Ovary (tissue), 7 donors: ENCODE measurements at regions not wholly inside any gene's neighbourhood (a gene's known extent, or its start where the extent isn't known, plus 50 kb on each side); places are given as distances from the start of the nearest gene placed in this dataset.

Experiments used
- DNase-seq, 5 donors: peaks; one replicate each; pipeline ENCODE4 v3.0.0-alpha.2; 2019 to 2020
- H3K27ac ChIP-seq, 2 donors: fragments of 200-600 bp; one replicate each; pipeline versions ENCODE4 v1.5.1 to v1.8.0; 2019 to 2022
- H3K27me3 ChIP-seq: fragments of 200-600 bp; one replicate; pipeline ENCODE4 v1.8.0; 2022
- H3K36me3 ChIP-seq: fragments of 200-600 bp; sonication (generic); one replicate; pipeline ENCODE4 v1.5.1; 2019
- H3K4me1 ChIP-seq: one replicate; pipeline ENCODE4 v1.8.1; 2013; ENCODE audit warnings: mild to moderate bottlenecking, moderate library complexity; ENCODE audit not compliant: insufficient read depth
- H3K4me3 ChIP-seq: fragments of 200-600 bp; sonication (generic); one replicate; pipeline ENCODE4 v1.5.1; 2017
- H3K9me3 ChIP-seq, 2 donors: fragments of 200-600 bp in 1 of 2; sonication (generic) in 1 of 2; one replicate each; pipeline versions ENCODE4 v1.5.1 to v1.8.1; 2013 to 2019; ENCODE audit warnings: mild to moderate bottlenecking in 1 of 2, moderate library complexity in 1 of 2
- CTCF ChIP-seq, 3 donors: fragments of 450-650 bp in 2 of 3; fragments of 200-600 bp in 1 of 3; IDR thresholded peaks; one replicate each; pipeline versions ENCODE4 v1.5.1 to v1.8.0; 2016 to 2022; ENCODE audit warnings: antibody characterized with exemption in 3 of 3, mild to moderate bottlenecking in 1 of 3
- EP300 ChIP-seq: sonication (generic); formaldehyde crosslinking; IDR thresholded peaks from one replicate; pipeline ENCODE4 v1.6.1; 2017; ENCODE audit warnings: antibody characterized with exemption
- POLR2A ChIP-seq: fragments of 450-650 bp; IDR thresholded peaks from one replicate; pipeline ENCODE4 v1.6.1; 2017; ENCODE audit warnings: antibody characterized with exemption, mild to moderate bottlenecking, moderate library complexity
- WGBS, 3 donors: extraction: QIAGEN DNeasy Blood & Tissue Kit in 1 of 3; methylation state at CpG; one replicate each; pipeline versions ENCODE4 v1.1.5 to v1.1.7; 2013 to 2017; 5-methylcytosine and 5-hydroxymethylcytosine counted together
- intact Hi-C, 4 donors: fragments of 100-400 bp; cut with DNase I; formaldehyde crosslinking; loops; one replicate each; pipeline versions ENCODE4 v1.11.0 to v1.15.1; 2022 to 2023
- donor health status: DM: no; HTN: no; CAD: no; lungs with moderate emphysema.
- donor health status: DM: no; HTN: no; CAD: no.
- donor health status: Bipolar disorder and iron deficiency.
- donor health status: DM: no; HTN: no; CAD: no.
- donor health status: DM: yes; HTN: yes; CAD: no.

GRCh38 chr12:42987216-42987650, 397.7 kb upstream of the PRICKLE1 start:
- Histone ChIP-seq H3K4me3 (no peak overlapping the region), H3K4me1 (no peaks in the 10 kb centered on the region), H3K9me3 (no peaks in the 10 kb centered on the region), H3K27ac (no peak overlapping the region), H3K36me3 (no peaks in the 10 kb centered on the region), H3K27me3 (no peaks in the 10 kb centered on the region)
- intact Hi-C loops: no loop called here
- TF ChIP-seq EP300 (no peak), POLR2A (no peak), CTCF (IDR thresholded peaks at IDR 0.05) (no peak)
- 74 to 78% (median 76%) methylated on average over 9 of the region's 9 CpGs for WGBS, 3 donors
- no peak for DNase-seq

GRCh38 chr12:42985506-42985905, 396.0 kb upstream of the PRICKLE1 start:
- Histone ChIP-seq H3K4me1 (no peaks in the 10 kb centered on the region), H3K27me3 (no peaks in the 10 kb centered on the region), H3K9me3 (no peaks in the 10 kb centered on the region), H3K4me3 (no peak overlapping the region), H3K36me3 (no peaks in the 10 kb centered on the region), H3K27ac (no peak overlapping the region)
- no peak for DNase-seq
- intact Hi-C loops: no loop called here
- 15 to 31% (median 27%) methylated on average over 1 of the region's 1 CpG for WGBS, 3 donors
- TF ChIP-seq POLR2A: no peak
- no peak for TF ChIP-seq CTCF (IDR thresholded peaks at IDR 0.05)
- no peak for TF ChIP-seq EP300

- Histone ChIP-seq H3K4me1 (no peaks in the 10 kb centered on the region), H3K27ac (no peak overlapping the region), H3K36me3 (no peaks in the 10 kb centered on the region), H3K27me3 (no peaks in the 10 kb centered on the region), H3K4me3 (no peak overlapping the region), H3K9me3 (no peaks in the 10 kb centered on the region)
- 89 to 92% (median 91%) methylated on average over 4 of the region's 4 CpGs for WGBS, 3 donors
- TF ChIP-seq CTCF (IDR thresholded peaks at IDR 0.05) (no peak), EP300 (no peak), POLR2A (no peak)
- no peak for DNase-seq
- intact Hi-C loops: no loop called here
These were observed 393.3 kb upstream of the PRICKLE1 start for GRCh38 chr12:42982828-42983227.

- 90 to 93% (median 92%) methylated on average over 3 of the region's 3 CpGs for WGBS, 3 donors
- Histone ChIP-seq H3K4me3 (no peak overlapping the region), H3K9me3 (no peaks in the 10 kb centered on the region), H3K27ac (no peak overlapping the region), H3K36me3 (no peaks in the 10 kb centered on the region), H3K4me1 (no peaks in the 10 kb centered on the region), H3K27me3 (no peaks in the 10 kb centered on the region)
- intact Hi-C loops: no loop called here
- DNase-seq: no peak
- TF ChIP-seq POLR2A: no peak
- TF ChIP-seq EP300: no peak
- no peak for TF ChIP-seq CTCF (IDR thresholded peaks at IDR 0.05)
These were observed 391.8 kb upstream of the PRICKLE1 start for GRCh38 chr12:42981379-42981778.

- H3K27me3 ChIP-seq: no peaks in the 10 kb centered on the region
- TF ChIP-seq POLR2A (no peak), CTCF (IDR thresholded peaks at IDR 0.05) (no peak), EP300 (no peak)
- H3K4me3 ChIP-seq: no peak overlapping the region
- DNase-seq: no peak
- no peak overlapping the region for H3K27ac ChIP-seq
- no peaks in the 10 kb centered on the region for H3K4me1 ChIP-seq
- intact Hi-C loops: no loop called here
- WGBS, 3 donors: 74 to 85% (median 80%) methylated on average over 5 of the region's 5 CpGs
- no peaks in the 10 kb centered on the region for H3K9me3 ChIP-seq
- H3K36me3 ChIP-seq: no peaks in the 10 kb centered on the region
These were observed 390.9 kb upstream of the PRICKLE1 start for GRCh38 chr12:42980441-42980840.
